ENCODE measurements at regions not wholly inside any gene's neighbourhood (a gene's known extent, or its start where the extent isn't known, plus 50 kb on each side); places are given as distances from the start of the nearest gene placed in this dataset.

DNA sequence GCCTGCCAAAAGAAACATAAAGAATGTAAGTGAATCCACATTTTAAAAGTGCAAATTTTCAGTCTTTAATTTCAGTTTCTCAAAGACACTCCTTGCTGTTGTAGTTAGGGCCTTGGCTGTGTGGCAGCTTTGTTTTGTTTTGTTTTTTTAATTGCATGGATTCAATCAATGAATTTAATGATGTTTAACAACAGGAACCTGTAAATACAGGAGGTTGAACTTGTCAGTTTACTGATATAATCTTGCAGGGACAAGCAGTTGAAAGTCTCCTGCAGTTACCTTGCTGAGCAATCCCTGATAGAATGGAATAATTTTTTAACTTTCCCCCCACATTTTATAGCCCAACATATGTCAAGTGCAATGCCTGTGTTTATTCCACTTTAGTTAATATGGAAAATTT lies 528.3 kb upstream of the PCDH7 start:
- TF ChIP-seq, protein P1, sequence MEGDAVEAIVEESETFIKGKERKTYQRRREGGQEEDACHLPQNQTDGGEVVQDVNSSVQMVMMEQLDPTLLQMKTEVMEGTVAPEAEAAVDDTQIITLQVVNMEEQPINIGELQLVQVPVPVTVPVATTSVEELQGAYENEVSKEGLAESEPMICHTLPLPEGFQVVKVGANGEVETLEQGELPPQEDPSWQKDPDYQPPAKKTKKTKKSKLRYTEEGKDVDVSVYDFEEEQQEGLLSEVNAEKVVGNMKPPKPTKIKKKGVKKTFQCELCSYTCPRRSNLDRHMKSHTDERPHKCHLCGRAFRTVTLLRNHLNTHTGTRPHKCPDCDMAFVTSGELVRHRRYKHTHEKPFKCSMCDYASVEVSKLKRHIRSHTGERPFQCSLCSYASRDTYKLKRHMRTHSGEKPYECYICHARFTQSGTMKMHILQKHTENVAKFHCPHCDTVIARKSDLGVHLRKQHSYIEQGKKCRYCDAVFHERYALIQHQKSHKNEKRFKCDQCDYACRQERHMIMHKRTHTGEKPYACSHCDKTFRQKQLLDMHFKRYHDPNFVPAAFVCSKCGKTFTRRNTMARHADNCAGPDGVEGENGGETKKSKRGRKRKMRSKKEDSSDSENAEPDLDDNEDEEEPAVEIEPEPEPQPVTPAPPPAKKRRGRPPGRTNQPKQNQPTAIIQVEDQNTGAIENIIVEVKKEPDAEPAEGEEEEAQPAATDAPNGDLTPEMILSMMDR (optimal IDR thresholded peaks at IDR 0.05 in 1 of 3, IDR thresholded peaks at IDR 0.05 in 1 of 3, conservative IDR thresholded peaks at IDR 0.05 in 1 of 3; ENCODE audit: extremely low read depth in 1 of 3, insufficient read depth in 2 of 3, low read length in 3 of 3), result no peak
- no peak for TF ChIP-seq EZH2 (IDR thresholded peaks at IDR 0.05; ENCODE audit: low read length)
- no peaks in the 10 kb centered on the region for H3K9me3 ChIP-seq (ENCODE audit: control insufficient read depth, low read depth, low read length)
- H3K27me3 ChIP-seq (ENCODE audit: control insufficient read depth, extremely low read depth, insufficient read depth, low read length), result no peaks in the 10 kb centered on the region
- no peaks in the 10 kb centered on the region for H3K9me1 ChIP-seq (ENCODE audit: control insufficient read depth, extremely low read depth, insufficient read depth, low read length)
- H3K79me2 ChIP-seq (ENCODE audit: control insufficient read depth, insufficient read depth, low read length), result no peaks in the 10 kb centered on the region
- no peak overlapping the region for H3K27ac ChIP-seq (ENCODE audit: control insufficient read depth, insufficient read depth, low read length)
- H4K20me1 ChIP-seq (ENCODE audit: control insufficient read depth, extremely low read depth, insufficient read depth, low read length), result no peaks in the 10 kb centered on the region
- H3K9ac ChIP-seq (ENCODE audit: control insufficient read depth, extremely low read depth, insufficient read depth, low read length), result no peak overlapping the region
- H2AFZ ChIP-seq (ENCODE audit: control insufficient read depth, low read length), result no peak overlapping the region
- FAIRE-seq (no peak), DNase-seq (ENCODE audit: low read depth, low spot score) (no peak)
- no peak overlapping the region for H3K4me2 ChIP-seq (ENCODE audit: control insufficient read depth, extremely low read depth, insufficient read depth, low read depth, low read length)
- H3K4me3 ChIP-seq (ENCODE audit: control insufficient read depth in 2 of 3, extremely low read depth in 1 of 3, insufficient read depth in 2 of 3, low read depth in 1 of 3, low read length in 3 of 3), result no peak overlapping the region
- H3K36me3 ChIP-seq (ENCODE audit: control insufficient read depth in 2 of 2, extremely low read depth in 1 of 2, insufficient read depth in 2 of 2, low read length in 2 of 2), result no peaks in the 10 kb centered on the region
- H3K4me1 ChIP-seq (ENCODE audit: control insufficient read depth, extremely low read depth, insufficient read depth, low read length), result no peaks in the 10 kb centered on the region
- dilution Hi-C loops (cut with MboI; ENCODE audit: extremely low pct_ligation_motif_present, low sequenced_read_pairs), result no loop called here

DNA sequence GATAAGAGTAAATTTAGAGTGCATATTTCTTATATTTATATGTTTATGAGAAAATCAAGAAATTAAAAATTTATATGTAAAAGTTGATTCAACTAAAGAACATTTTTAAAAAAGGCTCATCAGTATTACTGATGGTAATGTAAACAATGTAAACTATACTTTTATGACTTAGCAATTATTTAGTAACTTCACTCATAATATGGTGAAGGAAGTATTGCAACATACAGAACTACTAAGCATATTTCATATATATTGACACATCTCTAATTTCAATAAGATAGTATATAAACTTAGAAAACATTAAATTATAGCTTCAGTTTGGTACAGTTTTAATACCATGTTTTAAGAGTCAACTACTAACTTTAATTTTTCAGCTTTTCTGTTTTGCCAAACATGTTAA lies 512.8 kb upstream of the PCDH7 start:
- Histone ChIP-seq H3K9ac (ENCODE audit: control insufficient read depth, extremely low read depth, insufficient read depth, low read length) (no peak overlapping the region), H3K4me3 (ENCODE audit: control insufficient read depth in 2 of 3, extremely low read depth in 1 of 3, insufficient read depth in 2 of 3, low read depth in 1 of 3, low read length in 3 of 3) (no peak overlapping the region), H3K27ac (ENCODE audit: control insufficient read depth, insufficient read depth, low read length) (no peak overlapping the region), H3K27me3 (ENCODE audit: control insufficient read depth, extremely low read depth, insufficient read depth, low read length) (no peaks in the 10 kb centered on the region), H3K79me2 (ENCODE audit: control insufficient read depth, insufficient read depth, low read length) (no peaks in the 10 kb centered on the region), H3K9me3 (ENCODE audit: control insufficient read depth, low read depth, low read length) (no peaks in the 10 kb centered on the region), H3K9me1 (ENCODE audit: control insufficient read depth, extremely low read depth, insufficient read depth, low read length) (no peaks in the 10 kb centered on the region), H2AFZ (ENCODE audit: control insufficient read depth, low read length) (no peak overlapping the region), H4K20me1 (ENCODE audit: control insufficient read depth, extremely low read depth, insufficient read depth, low read length) (no peaks in the 10 kb centered on the region), H3K4me2 (ENCODE audit: control insufficient read depth, extremely low read depth, insufficient read depth, low read depth, low read length) (no peak overlapping the region), H3K36me3 (ENCODE audit: control insufficient read depth in 2 of 2, extremely low read depth in 1 of 2, insufficient read depth in 2 of 2, low read length in 2 of 2) (no peaks in the 10 kb centered on the region), H3K4me1 (ENCODE audit: control insufficient read depth, extremely low read depth, insufficient read depth, low read length) (no peaks in the 10 kb centered on the region)
- dilution Hi-C loops (cut with MboI; ENCODE audit: extremely low pct_ligation_motif_present, low sequenced_read_pairs), result no loop called here
- FAIRE-seq, result no peak
- no peak for DNase-seq (ENCODE audit: low read depth, low spot score)
- no peak for TF ChIP-seq EZH2 (IDR thresholded peaks at IDR 0.05; ENCODE audit: low read length)
- TF ChIP-seq, protein P1 (optimal IDR thresholded peaks at IDR 0.05 in 1 of 3, IDR thresholded peaks at IDR 0.05 in 1 of 3, conservative IDR thresholded peaks at IDR 0.05 in 1 of 3; ENCODE audit: extremely low read depth in 1 of 3, insufficient read depth in 2 of 3, low read length in 3 of 3), result no peak

All from keratinocyte (primary cell).